ENCODE measurements at regions not wholly inside any gene's neighbourhood (a gene's known extent, or its start where the extent isn't known, plus 50 kb on each side); places are given as distances from the start of the nearest gene placed in this dataset.

- DNase-seq: no peak
These were observed 99.7 kb downstream of the RFLNA start for GRCh38 chr12:124394462-124395128.

- no peak for DNase-seq
These were observed 98.9 kb downstream of the RFLNA start for GRCh38 chr12:124393831-124394230.

DNA sequence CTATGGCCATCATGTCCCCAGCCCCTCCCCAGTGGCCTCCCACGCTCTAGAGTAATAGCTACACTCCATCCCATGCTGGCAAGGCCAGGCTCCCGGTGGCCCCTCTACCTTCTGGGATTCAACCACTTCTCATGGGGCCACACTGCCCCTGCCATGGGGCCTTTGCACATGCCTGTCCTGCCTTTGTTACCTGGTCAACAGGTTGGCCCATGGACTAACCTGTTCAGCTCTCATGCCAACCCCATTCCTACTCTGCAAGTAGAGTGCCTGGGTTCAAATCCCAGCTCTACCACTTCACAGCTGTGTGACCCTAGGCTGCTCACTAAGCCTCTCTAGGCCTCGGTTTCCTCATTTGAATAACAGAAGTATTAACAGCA is 98.5 kb downstream of the RFLNA start:
- DNase-seq: no peak

DNA sequence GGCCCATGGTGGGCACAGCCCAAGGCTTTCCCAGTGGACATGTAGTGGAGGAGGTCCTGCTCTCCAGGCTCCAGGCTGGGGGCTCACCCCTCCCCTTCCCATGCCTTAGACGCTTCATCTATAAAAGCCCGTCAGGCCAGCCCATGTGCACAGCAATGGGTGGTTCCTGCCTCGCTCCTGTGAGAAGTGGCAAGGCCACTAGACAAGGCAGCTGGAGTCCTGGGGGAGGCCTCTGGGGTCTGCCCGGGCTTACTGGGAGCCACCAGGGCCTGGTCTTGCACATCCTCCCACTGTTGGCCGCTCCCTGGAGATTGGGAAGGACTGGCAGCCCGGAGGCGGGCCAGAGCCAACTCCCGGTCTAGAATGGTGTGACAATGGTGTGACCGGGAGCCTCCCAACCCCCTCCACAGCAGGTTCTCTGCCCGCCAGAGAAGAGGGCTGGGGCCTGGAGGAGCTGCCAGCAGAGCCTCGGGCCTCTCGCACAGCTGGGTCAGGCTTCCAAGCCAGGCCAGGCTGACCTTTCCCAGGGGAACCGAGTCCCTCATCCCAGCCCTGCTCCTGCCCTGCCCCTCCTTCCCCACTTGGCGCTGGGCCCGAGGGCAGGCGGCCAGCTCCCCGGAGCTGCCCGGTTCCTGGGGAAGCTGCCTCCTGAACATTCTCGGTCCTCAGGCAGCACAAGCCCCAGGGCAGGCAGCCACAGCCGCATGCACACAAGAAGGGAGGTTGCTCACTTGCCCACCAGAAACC is 97.9 kb downstream of the RFLNA start:
- DNase-seq: no peak

GRCh38 chr12:124392271-124392666 is 97.4 kb downstream of the RFLNA start:
- DNase-seq: peak in 1 of 5 experiments; percentile 6

GRCh38 chr12:124391340-124392261 is 96.7 kb downstream of the RFLNA start:
- peak in 1 of 5 experiments; percentile 23 for DNase-seq

DNA sequence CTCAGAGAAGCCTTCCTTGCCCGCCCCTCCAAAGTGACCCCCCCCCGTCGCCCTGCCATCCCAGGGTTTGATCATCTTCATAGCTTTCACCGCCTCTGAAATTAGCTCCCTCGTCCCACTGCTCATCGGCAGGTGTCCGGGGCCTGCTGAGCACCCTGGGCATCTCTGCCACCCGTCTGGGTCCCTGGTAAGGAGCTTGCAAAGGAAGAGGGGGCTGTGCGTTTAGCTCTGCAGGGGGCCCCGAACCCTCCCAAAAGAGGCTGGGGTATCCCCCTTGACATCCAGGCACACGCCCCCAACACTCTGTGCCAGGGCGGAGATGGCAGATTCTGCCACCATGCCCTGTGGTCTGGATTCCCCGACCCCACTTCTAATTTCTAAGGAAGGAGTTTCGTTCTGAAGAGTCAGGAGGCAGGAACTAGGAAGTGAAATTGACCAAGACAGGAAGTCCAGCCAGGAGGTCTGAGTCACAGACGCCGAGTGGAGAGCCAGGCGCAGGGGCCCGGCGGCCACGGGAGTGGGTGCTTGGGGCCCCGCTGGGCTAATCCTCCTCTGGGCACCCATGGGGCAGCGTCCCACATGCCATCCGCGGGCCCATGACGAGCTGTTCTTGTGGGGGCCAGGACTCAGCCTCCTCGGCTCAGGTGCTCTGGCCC is 95.7 kb downstream of the RFLNA start:
- DNase-seq: no peak

DNA sequence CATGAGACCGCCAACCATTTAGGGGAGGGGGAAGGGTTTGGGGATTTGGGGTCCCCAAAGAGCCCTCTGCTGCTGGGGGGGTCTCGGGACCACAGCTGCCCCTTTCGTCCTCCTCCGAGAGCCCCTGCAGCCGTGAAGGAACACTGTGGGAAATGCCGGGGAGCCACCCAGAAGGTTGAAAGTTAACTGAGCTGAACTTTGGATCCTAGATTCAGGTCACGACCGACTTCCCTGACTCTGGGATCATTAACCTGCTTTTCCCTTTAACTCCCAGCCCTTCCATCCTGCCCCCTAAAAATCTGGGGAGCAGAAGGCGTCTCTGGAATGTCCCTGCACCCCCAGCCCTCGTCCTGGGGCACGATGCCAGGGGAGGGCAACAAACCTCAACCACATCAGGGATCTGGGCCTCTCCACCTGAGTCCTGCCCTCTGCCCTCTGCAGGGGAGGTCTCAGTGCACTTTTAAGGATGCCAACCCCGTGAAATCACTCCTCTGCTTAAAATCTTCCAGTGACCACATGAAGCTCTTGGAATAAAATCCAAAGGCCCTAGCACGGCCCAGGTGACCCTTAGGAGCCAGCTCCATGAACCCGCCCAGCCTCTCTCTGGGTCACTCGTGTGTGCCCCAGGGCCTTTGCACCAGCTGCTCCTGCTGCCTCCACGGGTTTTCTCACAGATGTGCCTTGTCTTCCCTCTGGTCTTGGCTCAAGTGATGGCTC is 95.0 kb downstream of the RFLNA start:
- DNase-seq: no peak

- peak; percentile 21 to 77 (median 35) for DNase-seq
These were observed 94.3 kb downstream of the RFLNA start for GRCh38 chr12:124389138-124389724.

DNA sequence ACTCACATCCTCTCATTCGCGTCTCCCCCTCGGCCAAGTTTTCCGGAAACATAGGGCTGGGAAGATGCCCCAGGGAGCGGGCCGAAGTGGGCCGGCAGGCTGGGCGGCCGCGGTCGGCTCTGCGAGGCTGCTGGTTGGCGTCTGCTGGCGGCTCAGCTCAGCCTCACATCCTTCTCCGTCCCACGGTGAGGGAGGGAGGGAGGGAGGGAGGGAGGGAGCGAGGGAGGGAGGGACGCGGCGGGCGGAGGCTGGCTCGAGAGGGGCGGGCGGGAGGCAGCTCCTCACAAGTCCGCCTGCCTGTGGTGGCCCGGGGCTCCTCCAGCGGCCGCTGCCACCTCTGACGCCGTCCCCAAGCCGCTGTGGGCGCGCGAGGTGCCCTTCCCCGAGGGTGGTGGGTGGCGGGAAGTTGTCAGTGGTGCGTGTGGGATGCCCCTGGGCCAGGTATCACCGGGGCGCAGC is 93.8 kb downstream of the RFLNA start:
- peak in 3 of 5 experiments; percentile 15 to 66 (median 48) for DNase-seq

DNA sequence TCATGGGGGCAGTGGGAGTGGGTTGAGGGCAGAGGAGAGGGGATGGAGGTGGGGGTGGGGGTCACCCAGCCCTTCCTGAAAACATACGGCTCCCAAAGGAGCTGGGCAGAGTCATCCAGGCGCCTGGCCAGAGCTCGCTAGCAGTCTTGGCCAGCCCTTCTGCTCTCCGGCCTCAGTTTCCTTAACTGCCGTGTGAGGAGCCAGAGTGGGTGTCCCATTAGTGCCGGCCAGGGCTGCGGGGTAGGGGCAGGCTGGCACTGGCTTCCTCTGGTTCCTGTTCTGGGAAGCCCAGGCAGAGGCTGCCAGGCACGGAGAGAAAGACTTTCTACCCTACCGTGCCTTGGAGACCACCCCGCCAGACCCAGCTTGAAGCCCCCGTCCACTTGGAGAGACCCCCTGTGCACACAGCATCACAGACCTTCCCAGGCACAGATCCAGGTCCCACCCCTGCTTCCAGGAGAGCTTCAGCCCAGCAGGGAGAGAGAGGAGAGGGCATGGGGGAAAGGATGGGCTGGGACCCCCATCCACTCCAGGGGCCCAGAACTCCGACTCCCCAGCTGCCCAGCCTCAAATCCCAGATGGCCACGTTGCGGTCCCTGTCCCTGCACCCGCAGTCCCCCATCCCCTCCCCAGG is 93.3 kb downstream of the RFLNA start:
- no peak for DNase-seq

GRCh38 chr12:124387528-124387911 is 92.6 kb downstream of the RFLNA start:
- DNase-seq: no peak

GRCh38 chr12:124386661-124387527 is 92.0 kb downstream of the RFLNA start:
- no peak for DNase-seq

DNA sequence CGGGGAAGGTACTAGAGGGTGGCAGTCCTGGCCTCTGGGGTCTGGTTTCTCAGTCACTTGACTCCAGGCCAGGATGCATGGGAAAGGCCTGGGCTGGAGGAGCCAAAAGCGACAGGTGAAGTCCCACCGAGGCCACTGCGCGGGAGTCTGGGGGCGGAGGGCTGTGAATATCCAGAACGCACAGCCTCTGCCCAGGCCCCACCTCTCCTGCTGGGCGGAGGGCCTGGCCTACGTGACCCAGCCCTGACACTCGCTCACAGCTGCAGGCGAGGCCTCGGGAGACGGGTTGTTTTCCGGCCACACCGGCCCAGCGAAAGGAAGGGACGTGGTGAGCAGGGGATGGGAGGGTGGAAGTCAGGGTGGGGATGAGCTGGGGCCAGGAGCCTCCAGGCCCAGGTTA is 91.2 kb downstream of the RFLNA start:
- no peak for DNase-seq

DNA sequence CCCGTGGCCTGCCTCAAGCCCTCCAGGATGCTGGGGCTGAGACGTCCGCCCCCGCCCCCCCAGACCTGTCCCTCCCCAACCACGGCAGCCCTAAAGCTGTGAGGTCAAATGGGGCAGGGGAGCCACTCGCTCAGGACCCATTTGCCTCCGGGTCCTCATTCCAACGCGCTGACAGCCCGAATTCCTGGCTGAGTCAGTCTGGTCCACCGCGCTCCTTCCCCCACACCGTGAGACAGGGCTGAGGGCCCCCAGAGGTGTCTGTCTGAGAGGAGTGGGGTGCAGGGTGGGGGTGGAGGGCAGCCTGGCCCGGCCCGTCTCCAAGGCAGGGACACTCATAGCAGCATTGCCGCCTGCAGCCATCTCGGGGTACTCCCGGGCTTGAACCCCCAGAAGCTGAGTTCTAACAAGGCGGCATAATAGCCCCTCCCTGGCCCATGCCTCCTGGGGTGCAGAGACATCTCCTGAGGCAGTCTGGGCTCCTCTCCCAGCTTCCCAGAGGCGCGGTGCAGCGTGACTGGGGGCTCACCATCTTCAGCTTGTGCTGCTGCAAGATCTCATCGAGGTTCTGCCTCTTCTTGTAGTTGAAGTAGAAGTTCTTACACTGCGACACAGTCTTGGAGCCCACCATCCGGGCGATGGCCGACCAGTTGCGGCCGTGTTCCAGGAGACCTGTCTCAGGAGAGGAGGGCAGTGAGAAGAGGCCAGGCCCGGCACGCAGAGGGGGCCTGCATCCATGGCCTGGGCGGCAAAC is 90.5 kb downstream of the RFLNA start:
- no peak for DNase-seq

DNA sequence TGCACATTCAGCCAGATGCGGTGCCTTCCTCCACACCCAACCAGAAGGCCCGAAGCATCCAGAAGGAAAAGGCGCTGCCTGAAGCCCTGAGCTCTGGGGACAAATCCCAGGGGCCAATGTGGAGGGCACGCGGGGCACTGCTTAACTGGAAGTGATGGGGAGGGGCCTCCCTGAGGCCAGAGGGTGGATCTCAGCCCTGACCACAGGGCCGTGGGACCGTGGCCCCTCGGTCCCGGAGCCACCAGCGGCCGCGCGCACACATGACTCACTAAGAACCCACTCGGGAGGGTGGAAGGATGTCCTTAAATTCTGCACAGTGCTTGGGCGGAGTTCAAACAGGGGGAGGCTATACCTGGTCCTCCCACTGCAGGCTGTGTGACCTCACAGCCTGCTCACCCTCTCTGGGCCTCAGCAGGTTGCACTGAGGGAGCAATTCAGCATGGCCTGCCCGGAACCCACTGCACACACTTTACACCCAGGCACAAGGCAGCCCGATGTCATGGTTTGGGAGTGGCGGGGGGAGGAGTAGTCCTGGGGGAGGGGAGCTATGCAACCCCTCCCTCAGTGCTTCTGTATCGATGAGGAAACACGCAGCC is 89.5 kb downstream of the RFLNA start:
- DNase-seq: no peak

- no peak for DNase-seq
These were observed 88.1 kb downstream of the RFLNA start for GRCh38 chr12:124383028-124383427.

DNA sequence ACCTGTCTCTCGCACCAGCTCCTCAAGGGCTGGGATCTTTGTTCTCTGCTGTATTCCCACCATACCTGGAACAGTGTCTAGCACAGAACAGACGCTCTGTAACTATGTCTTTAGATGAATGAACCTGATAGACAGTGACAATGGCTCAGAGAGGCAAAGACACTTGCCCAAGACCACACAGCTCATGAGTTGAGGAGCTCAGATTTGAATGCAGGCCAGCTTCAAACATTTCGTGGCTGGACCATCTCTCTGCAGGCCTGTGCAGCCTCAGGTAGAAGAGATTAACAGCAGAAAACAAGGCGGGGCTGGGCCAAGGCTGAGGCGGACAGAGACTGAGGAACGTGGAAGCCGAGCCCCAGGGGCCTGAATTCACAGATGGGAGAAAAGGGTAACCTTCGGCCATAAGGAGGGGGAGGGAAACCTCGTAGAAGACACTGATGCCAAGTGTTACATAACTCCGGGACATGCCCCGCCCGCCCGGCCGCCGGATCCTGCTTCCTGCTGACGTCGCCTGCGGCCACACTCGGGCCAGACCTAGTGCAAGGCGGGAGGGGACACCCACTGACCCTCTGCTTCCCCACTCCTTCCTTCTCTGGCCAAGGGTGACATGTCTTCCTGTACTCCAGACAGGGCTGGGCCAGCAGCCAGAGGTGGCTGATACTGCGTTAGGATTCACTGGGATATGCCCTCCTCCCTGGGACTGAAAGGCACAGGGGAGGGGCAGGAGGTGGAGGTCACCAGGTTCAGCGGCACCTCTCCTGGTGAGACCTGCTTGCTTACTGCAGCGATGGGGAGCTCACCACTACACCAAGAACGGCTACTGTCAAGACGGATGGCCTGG is 86.8 kb downstream of the RFLNA start:
- no peak for DNase-seq

All from T-helper 2 cell (primary cell).